ENCODE measurements at regions not wholly inside any gene's neighbourhood (a gene's known extent, or its start where the extent isn't known, plus 50 kb on each side); places are given as distances from the start of the nearest gene placed in this dataset.

DNA sequence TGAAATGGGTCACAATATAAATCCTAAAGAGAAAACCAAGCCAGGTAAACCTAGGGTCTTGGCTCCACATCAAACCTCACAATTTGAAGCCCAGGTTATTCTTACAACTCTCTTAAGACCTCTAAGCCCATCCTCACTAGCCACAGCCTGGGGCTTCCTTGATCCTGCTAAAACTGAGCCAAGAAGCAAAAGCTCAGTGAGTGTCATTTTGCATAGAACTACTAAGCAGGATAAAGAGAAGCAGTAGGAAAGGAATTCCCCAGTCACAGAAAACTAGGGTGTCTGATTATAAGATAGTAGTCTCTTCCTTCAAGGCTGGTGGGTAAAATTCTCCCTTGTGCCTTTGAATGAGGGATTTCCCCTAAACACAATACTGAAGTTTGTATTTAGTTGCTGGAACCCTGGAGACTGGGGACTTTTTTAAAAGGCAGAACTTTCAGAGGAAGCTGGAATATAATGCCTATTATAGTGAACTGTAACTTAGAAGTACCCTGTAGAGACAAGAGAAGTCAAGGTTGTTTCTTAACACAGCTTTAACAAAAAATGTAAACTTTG is 196.6 kb upstream of the KIAA1217 start (continued):
- TF ChIP-seq ATF2 (IDR thresholded peaks at IDR 0.05; ENCODE audit: low read length) = no peak
- TF ChIP-seq RAD21 (IDR thresholded peaks at IDR 0.05 in 1 of 2, conservative IDR thresholded peaks at IDR 0.05 in 1 of 2; ENCODE audit: low read depth in 2 of 2, low read length in 2 of 2) = no peak
- TF ChIP-seq GTF2F1 (IDR thresholded peaks at IDR 0.05; ENCODE audit: borderline replicate concordance, low read depth, low read length) = no peak
- TF ChIP-seq HDAC2 (IDR thresholded peaks at IDR 0.05; ENCODE audit: borderline replicate concordance in 1 of 2, low read depth in 2 of 2, low read length in 2 of 2) = no peak
- no peak for TF ChIP-seq TAF1 (IDR thresholded peaks at IDR 0.05; ENCODE audit: low read depth, low read length)
